WTC11 (cell line): ENCODE measurements at regions not wholly inside any gene's neighbourhood (a gene's known extent, or its start where the extent isn't known, plus 50 kb on each side); places are given as distances from the start of the nearest gene placed in this dataset.

ENCODE experiments used
- ATAC-seq: fragments of 200-7000 bp; cut with Tn5 transposase; 2 replicates; pipeline ENCODE4 v1.10.0; 2021; ENCODE audit warnings: mild to moderate bottlenecking, moderate library complexity
- CTCF ChIA-PET: fragments of 300-600 bp; sonication (Branson Sonifier 250); formaldehyde crosslinking; loops from one replicate; lab custom pipeline; 2021; ENCODE audit warnings: antibody characterized with exemption; lab: Charles Lee
- POLR2A ChIA-PET: fragments of 350-600 bp; sonication (Branson Sonifier 250); formaldehyde crosslinking; loops from one replicate; lab custom pipeline; 2021; ENCODE audit warnings: antibody characterized with exemption; lab: Charles Lee
- DNase-seq: peaks from one replicate; pipeline ENCODE4 v3.0.0; 2021; ENCODE audit warnings: low spot score
- H3K27ac Mint-ChIP-seq: 2 replicates; pipeline ENCODE4 v1.8.0; 2021; ENCODE audit warnings: mixed read lengths
- H3K27me3 Mint-ChIP-seq: 2 replicates; pipeline ENCODE4 v1.8.0; 2021; ENCODE audit warnings: low read depth, mild to moderate bottlenecking, moderate library complexity, mixed read lengths
- H3K36me3 Mint-ChIP-seq: 2 replicates; pipeline ENCODE4 v1.8.0; 2021; ENCODE audit warnings: mixed read lengths
- H3K4me1 Mint-ChIP-seq: 2 replicates; pipeline ENCODE4 v1.8.0; 2022; ENCODE audit warnings: mixed read lengths
- H3K4me3 Mint-ChIP-seq: 2 replicates; pipeline ENCODE4 v1.8.0; 2021; ENCODE audit warnings: mild to moderate bottlenecking, moderate library complexity, mixed read lengths
- H3K9me3 Mint-ChIP-seq: 2 replicates; pipeline ENCODE4 v1.8.0; 2021; ENCODE audit warnings: mixed read lengths
- ELF4 ChIP-seq: sonication (generic); formaldehyde crosslinking; IDR thresholded peaks from 2 replicates; pipeline ENCODE4 v1.8.1; 2022; ENCODE audit warnings: low read depth, mild to moderate bottlenecking, moderate library complexity, missing genetic modification reagents
- ETV6 ChIP-seq: sonication (generic); formaldehyde crosslinking; IDR thresholded peaks from 2 replicates; pipeline ENCODE4 v1.8.1; 2022; ENCODE audit warnings: mild to moderate bottlenecking, missing genetic modification reagents
- FOXP1 ChIP-seq: sonication (generic); formaldehyde crosslinking; IDR thresholded peaks from 2 replicates; pipeline ENCODE4 v1.8.0; 2022; ENCODE audit warnings: missing genetic modification reagents, mild to moderate bottlenecking, moderate library complexity, borderline replicate concordance
- GABPB1 ChIP-seq: sonication (generic); formaldehyde crosslinking; IDR thresholded peaks from 2 replicates; pipeline ENCODE4 v1.8.1; 2023; ENCODE audit warnings: mild to moderate bottlenecking, missing genetic modification reagents
- NFYB ChIP-seq: sonication (generic); formaldehyde crosslinking; conservative IDR thresholded peaks from 2 replicates; pipeline ENCODE4 v1.8.0; 2022; ENCODE audit warnings: low read depth, missing genetic modification reagents
- NR1H2 ChIP-seq: sonication (generic); formaldehyde crosslinking; IDR thresholded peaks from 2 replicates; pipeline ENCODE4 v1.9.0; 2021; ENCODE audit warnings: mild to moderate bottlenecking, moderate library complexity, missing genetic modification reagents
- PRRX2 ChIP-seq: fragments of 250-450 bp; sonication (Bioruptor Pico); IDR thresholded peaks from 2 replicates; pipeline ENCODE4 v1.8.0; 2021; ENCODE audit warnings: mild to moderate bottlenecking
- SMAD4 ChIP-seq: sonication (generic); formaldehyde crosslinking; IDR thresholded peaks from 2 replicates; pipeline ENCODE4 v1.8.0; 2022; ENCODE audit warnings: mild to moderate bottlenecking, missing genetic modification reagents
- TCF7 ChIP-seq: sonication (generic); formaldehyde crosslinking; IDR thresholded peaks from 2 replicates; pipeline ENCODE4 v1.8.0; 2022; ENCODE audit warnings: mild to moderate bottlenecking, low read depth, missing genetic modification reagents, moderate library complexity
- ZNF232 ChIP-seq: sonication (generic); formaldehyde crosslinking; IDR thresholded peaks from 2 replicates; pipeline ENCODE4 v1.8.0; 2022; ENCODE audit warnings: mild to moderate bottlenecking, missing genetic modification reagents
- ZNF317 ChIP-seq: sonication (generic); formaldehyde crosslinking; IDR thresholded peaks from 2 replicates; pipeline ENCODE4 v1.8.1; 2023; ENCODE audit warnings: low read depth, mild to moderate bottlenecking, moderate library complexity, missing genetic modification reagents, borderline replicate concordance
- TF ChIP-seq, protein P1 (sequence below): fragments of 250-450 bp; sonication (Bioruptor Pico); IDR thresholded peaks from 2 replicates; pipeline ENCODE4 v1.9.0; 2021; ENCODE audit warnings: mild to moderate bottlenecking, borderline replicate concordance
- TF ChIP-seq, protein P2 (sequence below): sonication (generic); formaldehyde crosslinking; IDR thresholded peaks from 2 replicates; pipeline ENCODE4 v1.8.0; 2023; ENCODE audit warnings: missing genetic modification reagents, mild to moderate bottlenecking, borderline replicate concordance
- TF ChIP-seq, protein P3 (sequence below): sonication (generic); formaldehyde crosslinking; IDR thresholded peaks from 2 replicates; pipeline ENCODE4 v1.8.1; 2022; ENCODE audit warnings: low read depth, missing genetic modification reagents, borderline replicate concordance
- TF ChIP-seq, protein P4 (sequence below): sonication (generic); formaldehyde crosslinking; IDR thresholded peaks from 2 replicates; pipeline ENCODE4 v1.8.0; 2022; ENCODE audit warnings: mild to moderate bottlenecking, missing genetic modification reagents
- TF ChIP-seq, protein P5 (sequence below): fragments of 250-450 bp; sonication (Bioruptor Pico); conservative IDR thresholded peaks from 2 replicates; pipeline ENCODE4 v1.9.0; 2021; ENCODE audit warnings: mild to moderate bottlenecking
- TF ChIP-seq, protein P6 (sequence below): sonication (generic); formaldehyde crosslinking; IDR thresholded peaks from 2 replicates; pipeline ENCODE4 v1.8.1; 2023; ENCODE audit warnings: mild to moderate bottlenecking, missing genetic modification reagents, moderate library complexity

DNA sequence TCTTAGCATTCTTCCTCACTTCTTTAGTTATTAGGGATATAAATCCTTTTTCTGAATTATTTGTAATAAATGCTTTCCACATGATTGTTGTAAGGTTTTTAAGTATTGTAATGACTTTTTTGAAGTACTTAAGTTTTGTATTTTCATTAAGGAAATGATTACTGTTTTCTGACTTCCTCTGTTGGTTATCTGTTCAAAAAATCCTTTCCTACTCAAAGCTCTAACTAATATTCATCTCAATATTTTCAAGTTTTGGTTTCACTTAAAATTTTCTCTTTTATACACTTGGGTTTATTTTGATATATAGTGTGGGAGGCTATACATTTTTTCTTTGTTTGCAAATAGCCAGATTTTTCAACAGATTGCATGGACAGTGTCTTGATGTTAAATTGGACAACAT lies 59.9 kb upstream of the NHLH2 start:
- Mint-ChIP-seq H3K27ac (no peak overlapping the region), H3K36me3 (no peaks in the 10 kb centered on the region), H3K4me1 (no peaks in the 10 kb centered on the region), H3K27me3 (no peaks in the 10 kb centered on the region), H3K4me3 (no peak overlapping the region), H3K9me3 (no peaks in the 10 kb centered on the region)
- CTCF ChIA-PET: interaction anchor here (1.2 kb wide), 1 partner anchor 93 kb away, joined by 3 read pairs; no protein-coding TSS in a partner anchor
- no peak for ATAC-seq
- POLR2A ChIA-PET: no interaction called here
- DNase-seq: no peak
- TF ChIP-seq PRRX2 (no peak), TCF7 (CRISPR knock-in tag) (no peak), ZNF317 (CRISPR knock-in tag) (no peak), SMAD4 (CRISPR knock-in tag) (no peak)
- TF ChIP-seq, protein P1, sequence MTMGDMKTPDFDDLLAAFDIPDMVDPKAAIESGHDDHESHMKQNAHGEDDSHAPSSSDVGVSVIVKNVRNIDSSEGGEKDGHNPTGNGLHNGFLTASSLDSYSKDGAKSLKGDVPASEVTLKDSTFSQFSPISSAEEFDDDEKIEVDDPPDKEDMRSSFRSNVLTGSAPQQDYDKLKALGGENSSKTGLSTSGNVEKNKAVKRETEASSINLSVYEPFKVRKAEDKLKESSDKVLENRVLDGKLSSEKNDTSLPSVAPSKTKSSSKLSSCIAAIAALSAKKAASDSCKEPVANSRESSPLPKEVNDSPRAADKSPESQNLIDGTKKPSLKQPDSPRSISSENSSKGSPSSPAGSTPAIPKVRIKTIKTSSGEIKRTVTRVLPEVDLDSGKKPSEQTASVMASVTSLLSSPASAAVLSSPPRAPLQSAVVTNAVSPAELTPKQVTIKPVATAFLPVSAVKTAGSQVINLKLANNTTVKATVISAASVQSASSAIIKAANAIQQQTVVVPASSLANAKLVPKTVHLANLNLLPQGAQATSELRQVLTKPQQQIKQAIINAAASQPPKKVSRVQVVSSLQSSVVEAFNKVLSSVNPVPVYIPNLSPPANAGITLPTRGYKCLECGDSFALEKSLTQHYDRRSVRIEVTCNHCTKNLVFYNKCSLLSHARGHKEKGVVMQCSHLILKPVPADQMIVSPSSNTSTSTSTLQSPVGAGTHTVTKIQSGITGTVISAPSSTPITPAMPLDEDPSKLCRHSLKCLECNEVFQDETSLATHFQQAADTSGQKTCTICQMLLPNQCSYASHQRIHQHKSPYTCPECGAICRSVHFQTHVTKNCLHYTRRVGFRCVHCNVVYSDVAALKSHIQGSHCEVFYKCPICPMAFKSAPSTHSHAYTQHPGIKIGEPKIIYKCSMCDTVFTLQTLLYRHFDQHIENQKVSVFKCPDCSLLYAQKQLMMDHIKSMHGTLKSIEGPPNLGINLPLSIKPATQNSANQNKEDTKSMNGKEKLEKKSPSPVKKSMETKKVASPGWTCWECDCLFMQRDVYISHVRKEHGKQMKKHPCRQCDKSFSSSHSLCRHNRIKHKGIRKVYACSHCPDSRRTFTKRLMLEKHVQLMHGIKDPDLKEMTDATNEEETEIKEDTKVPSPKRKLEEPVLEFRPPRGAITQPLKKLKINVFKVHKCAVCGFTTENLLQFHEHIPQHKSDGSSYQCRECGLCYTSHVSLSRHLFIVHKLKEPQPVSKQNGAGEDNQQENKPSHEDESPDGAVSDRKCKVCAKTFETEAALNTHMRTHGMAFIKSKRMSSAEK (CRISPR knock-in tag): no peak
- TF ChIP-seq, protein P2, sequence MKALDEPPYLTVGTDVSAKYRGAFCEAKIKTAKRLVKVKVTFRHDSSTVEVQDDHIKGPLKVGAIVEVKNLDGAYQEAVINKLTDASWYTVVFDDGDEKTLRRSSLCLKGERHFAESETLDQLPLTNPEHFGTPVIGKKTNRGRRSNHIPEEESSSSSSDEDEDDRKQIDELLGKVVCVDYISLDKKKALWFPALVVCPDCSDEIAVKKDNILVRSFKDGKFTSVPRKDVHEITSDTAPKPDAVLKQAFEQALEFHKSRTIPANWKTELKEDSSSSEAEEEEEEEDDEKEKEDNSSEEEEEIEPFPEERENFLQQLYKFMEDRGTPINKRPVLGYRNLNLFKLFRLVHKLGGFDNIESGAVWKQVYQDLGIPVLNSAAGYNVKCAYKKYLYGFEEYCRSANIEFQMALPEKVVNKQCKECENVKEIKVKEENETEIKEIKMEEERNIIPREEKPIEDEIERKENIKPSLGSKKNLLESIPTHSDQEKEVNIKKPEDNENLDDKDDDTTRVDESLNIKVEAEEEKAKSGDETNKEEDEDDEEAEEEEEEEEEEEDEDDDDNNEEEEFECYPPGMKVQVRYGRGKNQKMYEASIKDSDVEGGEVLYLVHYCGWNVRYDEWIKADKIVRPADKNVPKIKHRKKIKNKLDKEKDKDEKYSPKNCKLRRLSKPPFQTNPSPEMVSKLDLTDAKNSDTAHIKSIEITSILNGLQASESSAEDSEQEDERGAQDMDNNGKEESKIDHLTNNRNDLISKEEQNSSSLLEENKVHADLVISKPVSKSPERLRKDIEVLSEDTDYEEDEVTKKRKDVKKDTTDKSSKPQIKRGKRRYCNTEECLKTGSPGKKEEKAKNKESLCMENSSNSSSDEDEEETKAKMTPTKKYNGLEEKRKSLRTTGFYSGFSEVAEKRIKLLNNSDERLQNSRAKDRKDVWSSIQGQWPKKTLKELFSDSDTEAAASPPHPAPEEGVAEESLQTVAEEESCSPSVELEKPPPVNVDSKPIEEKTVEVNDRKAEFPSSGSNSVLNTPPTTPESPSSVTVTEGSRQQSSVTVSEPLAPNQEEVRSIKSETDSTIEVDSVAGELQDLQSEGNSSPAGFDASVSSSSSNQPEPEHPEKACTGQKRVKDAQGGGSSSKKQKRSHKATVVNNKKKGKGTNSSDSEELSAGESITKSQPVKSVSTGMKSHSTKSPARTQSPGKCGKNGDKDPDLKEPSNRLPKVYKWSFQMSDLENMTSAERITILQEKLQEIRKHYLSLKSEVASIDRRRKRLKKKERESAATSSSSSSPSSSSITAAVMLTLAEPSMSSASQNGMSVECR (CRISPR knock-in tag): no peak
- TF ChIP-seq, protein P3, sequence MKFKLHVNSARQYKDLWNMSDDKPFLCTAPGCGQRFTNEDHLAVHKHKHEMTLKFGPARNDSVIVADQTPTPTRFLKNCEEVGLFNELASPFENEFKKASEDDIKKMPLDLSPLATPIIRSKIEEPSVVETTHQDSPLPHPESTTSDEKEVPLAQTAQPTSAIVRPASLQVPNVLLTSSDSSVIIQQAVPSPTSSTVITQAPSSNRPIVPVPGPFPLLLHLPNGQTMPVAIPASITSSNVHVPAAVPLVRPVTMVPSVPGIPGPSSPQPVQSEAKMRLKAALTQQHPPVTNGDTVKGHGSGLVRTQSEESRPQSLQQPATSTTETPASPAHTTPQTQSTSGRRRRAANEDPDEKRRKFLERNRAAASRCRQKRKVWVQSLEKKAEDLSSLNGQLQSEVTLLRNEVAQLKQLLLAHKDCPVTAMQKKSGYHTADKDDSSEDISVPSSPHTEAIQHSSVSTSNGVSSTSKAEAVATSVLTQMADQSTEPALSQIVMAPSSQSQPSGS (CRISPR knock-in tag): no peak

DNA sequence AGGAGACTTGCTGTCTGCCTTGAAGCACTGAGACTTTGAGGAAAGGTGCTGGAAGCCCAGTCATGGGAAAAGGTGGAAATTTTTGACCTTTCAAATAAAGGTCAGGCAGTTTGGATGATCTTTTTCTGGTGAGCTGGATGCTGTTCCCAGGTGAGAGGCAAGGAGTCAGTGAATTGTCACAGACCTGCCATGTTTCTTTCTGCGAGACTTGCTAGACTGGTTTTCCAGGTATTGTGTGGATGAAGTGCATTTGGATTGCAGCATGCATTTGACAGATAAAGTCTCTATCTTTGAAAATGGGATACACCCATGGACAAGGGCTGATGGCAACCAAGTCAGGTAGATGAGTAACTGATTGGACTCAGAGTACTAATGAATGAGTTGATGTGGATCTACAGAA lies 65.7 kb upstream of the NHLH2 start:
- Mint-ChIP-seq H3K4me3 (no peak overlapping the region), H3K27ac (no peak overlapping the region), H3K36me3 (no peaks in the 10 kb centered on the region), H3K4me1 (peaks cover 24% of the 10 kb centered on the region), H3K27me3 (peaks cover 7% of the 10 kb centered on the region; the same call in 1 of the 2 replicates), H3K9me3 (no peaks in the 10 kb centered on the region)
- CTCF ChIA-PET: no interaction called here
- POLR2A ChIA-PET: no interaction called here
- no peak for ATAC-seq
- no peak for DNase-seq
- TF ChIP-seq ETV6 (CRISPR knock-in tag) (no peak), NR1H2 (CRISPR knock-in tag) (no peak), GABPB1 (CRISPR knock-in tag) (no peak), FOXP1 (no peak), ZNF232 (CRISPR knock-in tag) (no peak), NFYB (CRISPR knock-in tag) (no peak), ELF4 (CRISPR knock-in tag) (no peak)
- TF ChIP-seq, protein P4, sequence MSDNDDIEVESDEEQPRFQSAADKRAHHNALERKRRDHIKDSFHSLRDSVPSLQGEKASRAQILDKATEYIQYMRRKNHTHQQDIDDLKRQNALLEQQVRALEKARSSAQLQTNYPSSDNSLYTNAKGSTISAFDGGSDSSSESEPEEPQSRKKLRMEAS (CRISPR knock-in tag): no peak
- TF ChIP-seq, protein P5, sequence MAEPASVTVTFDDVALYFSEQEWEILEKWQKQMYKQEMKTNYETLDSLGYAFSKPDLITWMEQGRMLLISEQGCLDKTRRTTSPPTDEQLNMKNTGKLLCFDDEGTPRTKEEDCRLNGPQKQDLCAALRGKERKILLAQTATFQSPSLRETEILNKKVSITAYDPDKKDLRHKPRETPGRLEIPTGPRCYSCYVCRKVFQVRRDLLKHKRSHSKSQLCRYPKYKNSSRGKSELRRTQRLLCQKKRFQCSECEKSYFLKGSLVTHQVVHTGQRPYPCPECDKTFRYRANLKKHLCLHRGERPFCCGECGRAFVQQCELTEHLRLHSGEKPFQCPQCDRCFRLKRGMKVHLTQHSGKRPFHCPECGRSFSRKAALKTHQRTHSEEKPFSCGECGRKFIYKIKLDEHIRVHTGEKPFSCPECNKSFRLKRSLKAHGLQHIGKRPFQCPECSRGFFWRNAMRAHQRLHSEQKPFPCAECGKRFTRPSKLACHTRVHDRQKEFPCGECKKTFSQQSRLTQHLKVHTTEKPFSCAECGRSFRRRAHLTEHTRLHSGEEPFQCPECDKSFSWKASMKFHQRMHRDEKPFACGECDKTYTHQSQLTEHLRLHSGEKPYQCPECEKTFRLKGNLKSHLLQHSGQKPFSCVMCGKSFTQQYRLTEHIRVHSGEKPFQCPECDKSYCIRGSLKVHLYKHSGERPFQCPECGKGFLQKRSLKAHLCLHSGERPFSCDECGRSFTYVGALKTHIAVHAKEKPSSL: no peak
- TF ChIP-seq, protein P6, sequence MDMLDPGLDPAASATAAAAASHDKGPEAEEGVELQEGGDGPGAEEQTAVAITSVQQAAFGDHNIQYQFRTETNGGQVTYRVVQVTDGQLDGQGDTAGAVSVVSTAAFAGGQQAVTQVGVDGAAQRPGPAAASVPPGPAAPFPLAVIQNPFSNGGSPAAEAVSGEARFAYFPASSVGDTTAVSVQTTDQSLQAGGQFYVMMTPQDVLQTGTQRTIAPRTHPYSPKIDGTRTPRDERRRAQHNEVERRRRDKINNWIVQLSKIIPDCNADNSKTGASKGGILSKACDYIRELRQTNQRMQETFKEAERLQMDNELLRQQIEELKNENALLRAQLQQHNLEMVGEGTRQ (CRISPR knock-in tag): no peak
- TF ChIP-seq, protein P1 (CRISPR knock-in tag): no peak
